DOHH2 (cell line): ENCODE measurements at regions not wholly inside any gene's neighbourhood (a gene's known extent, or its start where the extent isn't known, plus 50 kb on each side); places are given as distances from the start of the nearest gene placed in this dataset.

Experiments
- H3F3A ChIP-seq: fragments of 200-600 bp; sonication (generic), shearing (Covaris generic); 2 replicates; pipeline ENCODE4 v1.6.0; 2016; ENCODE audit warnings: antibody characterized with exemption, mild to moderate bottlenecking; ENCODE audit not compliant: control insufficient read depth, insufficient read depth
- H3K27ac ChIP-seq: fragments of 200-600 bp; sonication (generic); 2 replicates; pipeline ENCODE4 v1.5.1; 2014; ENCODE audit warnings: low read depth, mild to moderate bottlenecking, low read length, moderate library complexity
- H3K27me3 ChIP-seq: fragments of 200-600 bp; sonication (generic); 2 replicates; pipeline ENCODE4 v1.6.1; 2014; ENCODE audit warnings: mild to moderate bottlenecking, low read length, mixed read lengths; ENCODE audit not compliant: control insufficient read depth
- H3K36me3 ChIP-seq: fragments of 200-600 bp; sonication (generic); 2 replicates; pipeline ENCODE4 v1.6.1; 2014; ENCODE audit warnings: mild to moderate bottlenecking, low read length, moderate library complexity, mixed read lengths; ENCODE audit not compliant: control insufficient read depth
- H3K4me1 ChIP-seq: fragments of 200-600 bp; sonication (generic); 2 replicates; pipeline ENCODE4 v1.6.1; 2014; ENCODE audit warnings: mild to moderate bottlenecking, low read length, mixed read lengths; ENCODE audit not compliant: control insufficient read depth
- H3K4me2 ChIP-seq: fragments of 200-600 bp; sonication (generic); 2 replicates; pipeline ENCODE4 v1.6.0; 2014; ENCODE audit warnings: mild to moderate bottlenecking, low read length, moderate library complexity
- H3K4me3 ChIP-seq: fragments of 200-600 bp; sonication (generic); 2 replicates; pipeline ENCODE4 v1.5.1; 2014; ENCODE audit warnings: mild to moderate bottlenecking, low read length, mixed read lengths
- H3K79me2 ChIP-seq: fragments of 200-600 bp; sonication (generic); 2 replicates; pipeline ENCODE4 v1.6.1; 2014; ENCODE audit warnings: mild to moderate bottlenecking, low read length, mixed read lengths; ENCODE audit not compliant: control insufficient read depth
- H3K9me2 ChIP-seq: fragments of 200-600 bp; sonication (generic); replicated peaks from 2 replicates; pipeline ENCODE4 v1.6.1; 2014; ENCODE audit warnings: mild to moderate bottlenecking, low read length, mixed read lengths; ENCODE audit not compliant: control insufficient read depth
- H3K9me3 ChIP-seq: fragments of 200-600 bp; sonication (generic); 2 replicates; pipeline ENCODE4 v1.6.1; 2014; ENCODE audit warnings: antibody characterized with exemption, low read length, mixed read lengths; ENCODE audit not compliant: control insufficient read depth, insufficient read depth
- H4K20me1 ChIP-seq: fragments of 200-600 bp; sonication (generic); 2 replicates; pipeline ENCODE4 v1.6.0; 2014; ENCODE audit warnings: low read depth, mild to moderate bottlenecking, antibody characterized with exemption, low read length, moderate library complexity; ENCODE audit not compliant: control insufficient read depth, insufficient read depth
- EZH2phosphoT487 ChIP-seq: fragments of 200-600 bp; sonication (generic); IDR thresholded peaks from 2 replicates; pipeline ENCODE4 v1.6.1; 2017; ENCODE audit warnings: borderline replicate concordance, mild to moderate bottlenecking, antibody characterized with exemption, low read length, moderate library complexity, mixed read lengths
- TF ChIP-seq, protein P1 (sequence below): fragments of 200-600 bp; sonication (generic); IDR thresholded peaks from one replicate; pipeline ENCODE4 v1.5.1; 2014; ENCODE audit warnings: antibody characterized with exemption, mild to moderate bottlenecking, low read depth, low read length; ENCODE audit not compliant: poor library complexity, severe bottlenecking

DNA sequence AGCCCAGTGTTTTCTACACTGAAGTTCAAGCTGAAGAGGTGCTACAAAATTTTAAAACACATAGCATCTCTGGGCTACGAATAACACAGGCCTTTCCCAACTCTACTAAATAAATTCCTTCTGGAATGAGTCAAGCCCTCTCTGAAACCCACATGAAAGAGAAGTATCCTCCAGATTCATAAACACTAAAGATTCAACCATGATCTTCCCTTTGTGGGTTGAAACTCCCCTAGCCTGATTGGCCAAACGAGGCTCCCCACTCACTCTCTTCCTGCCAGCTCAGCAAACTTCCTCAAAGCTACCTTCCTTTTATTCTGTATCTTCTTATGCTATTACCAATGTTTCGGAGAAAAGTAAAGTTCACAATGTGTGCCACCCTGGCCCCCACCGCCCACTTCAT is 95.4 kb downstream of the NKX6-1 start:
- H3K27ac ChIP-seq = no peak overlapping the region
- TF ChIP-seq, protein P1, sequence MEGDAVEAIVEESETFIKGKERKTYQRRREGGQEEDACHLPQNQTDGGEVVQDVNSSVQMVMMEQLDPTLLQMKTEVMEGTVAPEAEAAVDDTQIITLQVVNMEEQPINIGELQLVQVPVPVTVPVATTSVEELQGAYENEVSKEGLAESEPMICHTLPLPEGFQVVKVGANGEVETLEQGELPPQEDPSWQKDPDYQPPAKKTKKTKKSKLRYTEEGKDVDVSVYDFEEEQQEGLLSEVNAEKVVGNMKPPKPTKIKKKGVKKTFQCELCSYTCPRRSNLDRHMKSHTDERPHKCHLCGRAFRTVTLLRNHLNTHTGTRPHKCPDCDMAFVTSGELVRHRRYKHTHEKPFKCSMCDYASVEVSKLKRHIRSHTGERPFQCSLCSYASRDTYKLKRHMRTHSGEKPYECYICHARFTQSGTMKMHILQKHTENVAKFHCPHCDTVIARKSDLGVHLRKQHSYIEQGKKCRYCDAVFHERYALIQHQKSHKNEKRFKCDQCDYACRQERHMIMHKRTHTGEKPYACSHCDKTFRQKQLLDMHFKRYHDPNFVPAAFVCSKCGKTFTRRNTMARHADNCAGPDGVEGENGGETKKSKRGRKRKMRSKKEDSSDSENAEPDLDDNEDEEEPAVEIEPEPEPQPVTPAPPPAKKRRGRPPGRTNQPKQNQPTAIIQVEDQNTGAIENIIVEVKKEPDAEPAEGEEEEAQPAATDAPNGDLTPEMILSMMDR = no peak
- TF ChIP-seq EZH2phosphoT487 = no peak
- no peaks in the 10 kb centered on the region for H3K9me2 ChIP-seq
- no peaks in the 10 kb centered on the region for H3K27me3 ChIP-seq
- H3K4me3 ChIP-seq = no peak overlapping the region
- no peaks in the 10 kb centered on the region for H4K20me1 ChIP-seq
- no peaks in the 10 kb centered on the region for H3F3A ChIP-seq
- H3K4me2 ChIP-seq = no peak overlapping the region
- no peaks in the 10 kb centered on the region for H3K36me3 ChIP-seq
- H3K79me2 ChIP-seq = no peaks in the 10 kb centered on the region
- no peaks in the 10 kb centered on the region for H3K9me3 ChIP-seq
- no peaks in the 10 kb centered on the region for H3K4me1 ChIP-seq

DNA sequence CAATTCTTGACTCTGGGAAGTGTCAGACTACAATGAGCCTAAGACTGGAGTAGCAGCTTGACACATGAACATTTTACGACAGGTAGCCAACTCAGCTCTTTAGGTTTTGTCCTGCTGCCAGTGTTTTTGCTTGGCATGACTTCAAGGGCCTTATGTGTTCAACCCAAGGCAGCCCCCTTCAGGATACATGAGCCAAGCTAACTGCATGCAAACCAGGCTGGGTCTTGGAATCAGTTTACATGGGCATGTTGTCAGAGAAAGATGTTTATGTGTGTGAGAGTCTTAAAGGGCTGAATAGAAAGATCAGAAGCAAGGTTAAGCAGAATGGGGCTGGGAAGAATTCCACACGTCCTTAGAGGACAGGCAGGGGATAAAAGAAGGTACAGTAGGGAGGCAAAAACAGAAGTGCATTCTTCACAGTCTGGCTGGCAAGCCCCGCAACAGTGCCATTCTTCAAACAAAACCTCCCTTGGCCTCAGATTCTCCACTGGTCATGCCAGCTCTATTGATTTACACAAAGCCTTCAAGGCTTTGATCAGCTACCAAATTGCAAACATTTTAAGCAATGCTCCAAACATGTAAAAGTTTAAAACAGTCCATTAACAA is 97.3 kb downstream of the NKX6-1 start:
- Histone ChIP-seq H3K4me2 (no peak overlapping the region), H3K4me1 (no peaks in the 10 kb centered on the region)

DNA sequence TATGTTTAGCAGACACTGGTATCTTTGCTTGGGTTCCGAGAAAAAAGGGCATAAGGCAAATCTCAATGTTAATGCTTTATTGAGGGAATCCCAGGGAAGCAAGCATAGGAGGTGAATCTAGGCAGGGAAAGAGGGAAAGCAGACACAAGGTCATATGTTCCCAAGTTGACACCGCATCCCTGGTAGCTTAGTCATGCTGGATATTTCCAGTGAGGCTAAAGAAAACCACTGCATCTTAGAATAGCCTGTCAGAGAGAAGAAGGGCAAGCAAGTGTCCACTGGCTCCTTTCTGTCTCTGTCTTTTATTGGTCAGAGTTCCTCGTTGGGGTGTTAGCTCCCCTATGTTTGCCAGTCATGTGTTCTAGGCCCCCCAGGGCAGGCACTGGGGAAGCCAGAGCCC is 104.7 kb downstream of the NKX6-1 start:
- no peak overlapping the region for H3K4me3 ChIP-seq
- H4K20me1 ChIP-seq = no peaks in the 10 kb centered on the region
- H3K79me2 ChIP-seq = no peaks in the 10 kb centered on the region
- no peaks in the 10 kb centered on the region for H3K27me3 ChIP-seq
- H3K4me2 ChIP-seq = no peak overlapping the region
- H3K9me3 ChIP-seq = no peaks in the 10 kb centered on the region
- no peaks in the 10 kb centered on the region for H3F3A ChIP-seq
- H3K9me2 ChIP-seq = no peaks in the 10 kb centered on the region
- H3K4me1 ChIP-seq = no peaks in the 10 kb centered on the region
- no peak for TF ChIP-seq EZH2phosphoT487
- TF ChIP-seq, protein P1 = no peak
- H3K27ac ChIP-seq = no peak overlapping the region
- H3K36me3 ChIP-seq = no peaks in the 10 kb centered on the region

More for the DNA sequence above, 97.3 kb downstream of the NKX6-1 start:
- Histone ChIP-seq H3K36me3 (no peaks in the 10 kb centered on the region), H4K20me1 (no peaks in the 10 kb centered on the region), H3K27ac (no peak overlapping the region), H3K27me3 (no peaks in the 10 kb centered on the region), H3K79me2 (no peaks in the 10 kb centered on the region), H3K4me3 (no peak overlapping the region), H3F3A (no peaks in the 10 kb centered on the region), H3K9me2 (no peaks in the 10 kb centered on the region), H3K9me3 (no peaks in the 10 kb centered on the region)
- no peak for TF ChIP-seq EZH2phosphoT487
- TF ChIP-seq, protein P1 = no peak
